Aorta (tissue), 5 donors: ENCODE measurements at regions not wholly inside any gene's neighbourhood (a gene's known extent, or its start where the extent isn't known, plus 50 kb on each side); places are given as distances from the start of the nearest gene placed in this dataset.

Source experiments
- ATAC-seq: fragments of 200-7000 bp; cut with Tn5 transposase; one replicate; pipeline ENCODE4 v1.9.1; 2022; ENCODE audit warnings: moderate library complexity; ENCODE audit not compliant: low FRiP score
- DNase-seq, 2 donors: peaks; one replicate each; pipeline ENCODE4 v3.0.0-alpha.2; 2020
- H3K27ac ChIP-seq, 2 donors: one replicate each; pipeline ENCODE4 v1.5.1; 2013; ENCODE audit warnings: low read length in 2 of 2, mild to moderate bottlenecking in 2 of 2, moderate library complexity in 2 of 2, control low read depth in 1 of 2, inconsistent platforms in 1 of 2, low read depth in 1 of 2
- H3K27me3 ChIP-seq, 2 donors: one replicate each; pipeline ENCODE4 v1.6.1; 2013; ENCODE audit warnings: control low read depth in 1 of 2, low read length in 1 of 2, mild to moderate bottlenecking in 1 of 2, moderate library complexity in 1 of 2; ENCODE audit not compliant: insufficient read depth in 2 of 2, control insufficient read depth in 1 of 2
- H3K36me3 ChIP-seq, 2 donors: one replicate each; pipeline ENCODE4 v1.6.1; 2013; ENCODE audit warnings: control low read depth in 1 of 2, low read length in 1 of 2, mild to moderate bottlenecking in 1 of 2; ENCODE audit not compliant: insufficient read depth in 2 of 2, control insufficient read depth in 1 of 2
- H3K4me1 ChIP-seq, 2 donors: one replicate each; pipeline ENCODE4 v1.6.1; 2013; ENCODE audit warnings: low read length in 2 of 2, control low read depth in 1 of 2, mild to moderate bottlenecking in 1 of 2, moderate library complexity in 1 of 2; ENCODE audit not compliant: insufficient read depth in 2 of 2, control insufficient read depth in 1 of 2
- H3K4me3 ChIP-seq, 2 donors: one replicate each; pipeline ENCODE4 v1.5.1; 2013; ENCODE audit warnings: low read length in 2 of 2, control low read depth in 1 of 2, mild to moderate bottlenecking in 1 of 2
- H3K9me3 ChIP-seq: one replicate; pipeline ENCODE4 v1.6.1; 2013; ENCODE audit warnings: mild to moderate bottlenecking, low read length; ENCODE audit not compliant: control insufficient read depth
- WGBS, 2 donors: extraction: QIAGEN DNeasy Blood & Tissue Kit; methylation state at CpG; one replicate each; pipeline ENCODE4 v1.1.7; 2013; 5-methylcytosine and 5-hydroxymethylcytosine counted together
- intact Hi-C, 2 donors: fragments of 100-400 bp; cut with DNase I; formaldehyde crosslinking; loops; one replicate each; pipeline versions ENCODE4 v1.14.2 to v1.15.0; 2022
- donor health status: healthy with polysubstance abuse.
- donor health status: Bipolar disorder and iron deficiency.
- donor health status: DM: no; HTN: no; CAD: no.
- donor health status: DM: no; HTN: no; CAD: no.
- donor health status: DM: yes; HTN: yes; CAD: no.

DNA sequence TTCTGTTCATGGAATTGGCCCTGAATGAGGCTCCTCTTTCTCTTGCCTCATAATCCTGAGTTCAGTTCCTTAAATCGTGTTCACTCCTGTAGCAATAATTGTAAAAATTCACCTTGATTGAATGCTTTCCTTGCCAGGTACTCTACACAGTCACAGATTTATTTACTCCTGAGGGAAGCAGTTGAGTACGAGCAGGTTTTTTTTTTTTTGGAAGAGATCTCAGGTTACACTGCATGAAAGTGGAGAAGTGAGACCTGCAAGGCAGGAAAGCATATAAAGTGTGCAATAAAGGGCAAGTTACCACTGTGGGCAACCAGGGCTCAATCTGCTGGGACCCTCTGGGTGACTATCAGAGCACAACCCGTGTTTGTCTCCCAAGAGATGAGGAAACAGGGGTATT, 93.0 kb upstream of the DOK5 start:
- Histone ChIP-seq H3K9me3 (no peaks in the 10 kb centered on the region), H3K36me3 (no peaks in the 10 kb centered on the region), H3K4me3 (no peak overlapping the region), H3K27ac (no peak overlapping the region), H3K4me1 (no peaks in the 10 kb centered on the region), H3K27me3 (peaks cover 0 to 1% of the 10 kb centered on the region in 2 donors)
- intact Hi-C loops, result no loop called here
- WGBS, 2 donors, result 82 to 89% methylated on average over 3 of the region's 3 CpGs
- ATAC-seq (no peak), DNase-seq (no peak)

DNA sequence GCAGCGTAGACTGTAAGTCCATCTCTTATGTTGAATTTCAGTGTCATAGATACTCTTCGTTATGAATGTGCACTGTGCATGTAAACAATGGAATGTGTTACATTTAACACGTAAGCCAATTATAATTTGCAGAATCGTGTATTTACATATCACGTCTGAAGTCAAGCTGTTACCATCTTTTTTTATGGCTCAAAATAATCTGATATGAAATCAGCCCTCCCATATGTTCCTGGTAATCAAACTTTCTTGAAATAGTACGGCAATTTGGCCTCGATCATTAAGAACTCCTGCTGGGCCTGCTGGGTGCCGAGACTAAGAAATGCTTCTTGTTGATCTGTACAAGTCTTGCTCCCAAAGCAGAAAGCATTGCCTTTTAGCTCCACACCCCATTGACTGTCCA, 89.6 kb upstream of the DOK5 start:
- H3K4me1 ChIP-seq, result peaks cover 0 to 6% of the 10 kb centered on the region in 2 donors
- H3K4me3 ChIP-seq, result no peak overlapping the region
- no peaks in the 10 kb centered on the region for H3K27me3 ChIP-seq
- ATAC-seq, result no peak
- H3K9me3 ChIP-seq, result no peaks in the 10 kb centered on the region
- 92 to 93% methylated on average over 8 of the region's 8 CpGs for WGBS, 2 donors
- no peak overlapping the region for H3K27ac ChIP-seq
- DNase-seq, result no peak
- intact Hi-C loops, result no loop called here
- no peaks in the 10 kb centered on the region for H3K36me3 ChIP-seq

DNA sequence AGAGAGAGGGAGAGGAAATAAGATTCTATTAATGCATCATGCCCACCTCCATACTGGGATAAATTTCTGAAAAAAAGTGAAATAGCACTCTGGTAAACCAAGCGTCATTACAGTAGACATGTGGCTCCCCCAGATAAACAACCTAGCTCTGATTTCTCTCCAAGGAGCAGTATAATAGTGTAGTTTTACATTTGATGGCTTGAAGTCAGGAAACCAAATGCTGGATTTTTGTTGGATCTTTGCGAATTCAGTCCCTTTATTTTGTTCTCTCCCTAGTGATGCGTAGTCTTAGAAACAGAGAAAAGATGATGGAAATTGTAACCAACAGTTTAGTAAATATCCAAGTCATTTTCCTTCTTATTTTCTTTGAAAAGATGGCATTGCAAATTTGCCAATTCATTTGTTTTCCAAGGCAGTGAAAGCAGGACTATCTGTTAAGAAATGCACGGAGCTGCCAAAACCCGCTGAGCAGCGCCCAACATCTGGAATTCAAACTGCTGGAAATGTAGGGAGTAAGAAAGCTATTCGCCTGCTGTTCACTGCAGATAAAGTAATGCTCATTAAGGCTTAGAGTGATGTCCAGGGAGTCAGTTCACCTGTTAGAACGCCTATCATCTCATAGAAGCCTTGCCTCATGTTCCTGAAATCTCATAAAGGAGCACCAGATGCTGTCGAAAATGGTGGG, 85.7 kb upstream of the DOK5 start:
- Histone ChIP-seq H3K9me3 (no peaks in the 10 kb centered on the region), H3K27me3 (no peaks in the 10 kb centered on the region), H3K4me3 (no peak overlapping the region), H3K4me1 (peaks cover 0 to 6% of the 10 kb centered on the region in 2 donors), H3K27ac (no peak overlapping the region), H3K36me3 (no peaks in the 10 kb centered on the region)
- intact Hi-C loops, result no loop called here
- DNase-seq (peak in 1 of 2 donors; percentile 45), ATAC-seq (no peak)
- 13 to 21% methylated on average over 9 of the region's 9 CpGs for WGBS, 2 donors

DNA sequence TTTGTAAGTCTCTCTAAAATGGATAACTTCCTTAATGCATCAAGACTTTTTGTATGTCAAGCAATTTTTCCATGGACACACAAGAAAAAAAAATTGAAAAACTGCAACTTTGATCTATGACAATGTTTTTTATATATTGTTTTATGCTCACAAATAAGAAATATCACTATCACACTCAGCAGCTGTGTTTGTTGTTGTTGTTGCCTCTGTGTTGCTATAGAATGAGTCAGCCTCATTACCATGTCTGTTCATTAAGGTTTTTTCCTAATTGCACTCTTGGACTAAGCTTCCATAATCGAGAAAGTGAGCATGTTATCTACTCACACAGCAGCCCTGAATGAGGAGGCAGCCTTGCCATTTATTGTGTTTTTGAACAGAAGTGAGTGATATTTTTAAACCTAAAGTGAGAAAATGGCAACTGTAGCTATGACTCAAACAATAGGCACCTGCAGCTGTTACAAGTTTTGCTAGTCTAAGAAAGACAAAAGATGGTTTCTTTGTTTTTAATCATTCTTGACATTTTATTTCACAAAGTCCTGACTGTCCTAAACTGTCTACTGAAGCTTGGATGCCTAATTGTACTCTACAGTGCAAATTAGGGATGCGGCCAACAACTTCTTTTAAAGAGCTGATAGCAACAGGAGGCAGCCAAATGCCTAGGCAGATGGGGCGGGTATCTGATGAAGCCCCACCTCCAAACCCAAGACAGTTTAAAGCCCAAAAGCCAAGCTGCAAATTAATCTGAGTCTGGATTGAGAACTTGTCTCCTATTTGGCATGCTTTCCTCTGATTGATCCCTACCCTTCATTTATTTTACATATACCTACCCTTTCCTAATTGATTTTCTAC, 77.9 kb upstream of the DOK5 start:
- WGBS, 2 donors, result 73 to 78% methylated on average over 3 of the region's 3 CpGs
- no peaks in the 10 kb centered on the region for H3K27me3 ChIP-seq
- no peak for DNase-seq
- intact Hi-C loops, result no loop called here
- no peak overlapping the region for H3K27ac ChIP-seq
- H3K4me1 ChIP-seq, result no peaks in the 10 kb centered on the region
- no peaks in the 10 kb centered on the region for H3K9me3 ChIP-seq
- H3K4me3 ChIP-seq, result no peak overlapping the region
- H3K36me3 ChIP-seq, result no peaks in the 10 kb centered on the region
- ATAC-seq, result no peak

DNA sequence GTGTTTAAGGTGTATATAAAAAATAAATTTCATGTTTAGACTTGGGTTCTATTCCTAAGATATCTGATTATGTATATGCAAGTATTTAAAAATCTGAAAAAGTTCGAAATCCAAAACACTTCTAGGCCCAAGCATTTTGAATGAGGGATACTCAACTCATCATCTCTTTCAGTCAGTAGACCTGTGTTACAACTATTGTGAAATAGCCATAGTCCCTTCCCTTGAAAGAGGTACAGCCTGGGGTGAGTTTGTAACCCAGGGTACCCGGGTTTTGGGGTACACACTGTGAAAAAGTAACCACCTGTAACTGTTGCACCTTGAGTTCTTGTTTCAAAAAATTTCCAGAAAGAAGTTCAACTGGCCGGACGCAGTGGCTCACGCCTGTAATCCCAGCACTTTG, 76.6 kb upstream of the DOK5 start:
- H3K36me3 ChIP-seq, result no peaks in the 10 kb centered on the region
- no peaks in the 10 kb centered on the region for H3K4me1 ChIP-seq
- H3K27ac ChIP-seq, result no peak overlapping the region
- intact Hi-C loops, result no loop called here
- no peaks in the 10 kb centered on the region for H3K27me3 ChIP-seq
- DNase-seq, result no peak
- no peak for ATAC-seq
- 91 to 93% methylated on average over 5 of the region's 5 CpGs for WGBS, 2 donors
- no peaks in the 10 kb centered on the region for H3K9me3 ChIP-seq
- H3K4me3 ChIP-seq, result no peak overlapping the region

DNA sequence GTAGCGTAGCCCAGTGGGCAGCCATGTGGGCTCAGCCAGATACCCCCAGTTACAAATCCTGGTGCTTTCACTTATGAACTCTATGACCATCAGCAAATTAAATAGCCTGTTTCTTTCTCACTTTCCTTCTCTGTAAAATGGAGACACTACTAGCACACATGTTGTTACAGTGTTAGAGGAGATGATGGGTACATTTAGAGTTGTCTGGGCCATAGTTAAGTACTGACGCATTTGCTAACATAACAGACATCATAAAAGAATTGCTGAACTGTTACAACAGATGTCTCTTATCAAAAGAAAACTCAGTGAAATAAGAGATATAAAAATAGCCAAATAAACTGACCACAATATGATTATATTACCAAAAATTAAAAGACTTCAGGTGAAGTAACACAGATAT, 69.9 kb upstream of the DOK5 start:
- H3K27ac ChIP-seq, result no peak overlapping the region
- H3K9me3 ChIP-seq, result no peaks in the 10 kb centered on the region
- H3K4me1 ChIP-seq, result no peaks in the 10 kb centered on the region
- H3K36me3 ChIP-seq, result no peaks in the 10 kb centered on the region
- DNase-seq (no peak), ATAC-seq (no peak)
- WGBS, 2 donors, result 91 to 95% methylated on average over 2 of the region's 2 CpGs
- H3K4me3 ChIP-seq, result no peak overlapping the region
- intact Hi-C loops, result no loop called here
- no peaks in the 10 kb centered on the region for H3K27me3 ChIP-seq

DNA sequence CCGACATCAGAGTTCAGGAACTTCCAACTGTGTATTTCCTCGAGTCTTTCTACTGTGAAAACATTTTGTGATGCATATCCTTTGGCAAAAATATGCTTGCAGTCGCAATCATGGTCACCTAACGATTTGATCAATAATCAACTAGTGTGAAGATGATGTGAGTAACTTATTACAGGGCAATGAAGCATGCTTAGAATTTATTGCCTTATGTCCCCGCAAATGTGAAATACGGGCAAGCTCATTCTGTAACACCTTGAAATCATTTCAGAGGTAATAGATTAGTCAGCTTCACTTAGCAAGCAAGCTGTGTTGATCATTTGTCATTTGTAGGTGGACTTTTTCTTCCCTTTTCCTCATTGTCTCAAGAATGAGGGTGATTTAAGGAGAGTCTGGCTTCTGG, 67.9 kb upstream of the DOK5 start:
- no peaks in the 10 kb centered on the region for H3K9me3 ChIP-seq
- H3K36me3 ChIP-seq, result no peaks in the 10 kb centered on the region
- WGBS, 2 donors, result 84 to 92% methylated on average over 6 of the region's 6 CpGs
- intact Hi-C loops, result no loop called here
- H3K27ac ChIP-seq, result no peak overlapping the region
- no peaks in the 10 kb centered on the region for H3K27me3 ChIP-seq
- ATAC-seq, result no peak
- H3K4me1 ChIP-seq, result no peaks in the 10 kb centered on the region
- H3K4me3 ChIP-seq, result no peak overlapping the region
- DNase-seq, result no peak

DNA sequence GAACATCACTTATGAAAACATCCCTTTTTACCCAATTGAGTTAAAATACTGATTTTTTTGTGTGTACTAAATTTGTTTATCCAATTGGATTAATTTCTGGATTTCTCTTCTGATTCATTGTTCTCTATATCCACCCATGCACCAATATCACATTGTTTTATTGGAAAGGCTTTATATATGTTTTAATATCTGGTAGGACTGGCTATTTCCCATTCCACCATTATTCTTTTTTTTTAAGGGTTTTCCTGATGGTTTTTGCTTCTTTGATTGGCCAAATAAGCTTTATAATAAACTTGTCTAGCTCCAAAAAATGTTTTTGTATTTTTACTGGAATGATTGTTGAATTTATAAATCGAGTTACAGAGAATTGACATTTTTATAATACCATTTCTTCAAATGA, 59.4 kb upstream of the DOK5 start:
- intact Hi-C loops, result no loop called here
- no peak overlapping the region for H3K4me3 ChIP-seq
- H3K27me3 ChIP-seq, result no peaks in the 10 kb centered on the region

DNA sequence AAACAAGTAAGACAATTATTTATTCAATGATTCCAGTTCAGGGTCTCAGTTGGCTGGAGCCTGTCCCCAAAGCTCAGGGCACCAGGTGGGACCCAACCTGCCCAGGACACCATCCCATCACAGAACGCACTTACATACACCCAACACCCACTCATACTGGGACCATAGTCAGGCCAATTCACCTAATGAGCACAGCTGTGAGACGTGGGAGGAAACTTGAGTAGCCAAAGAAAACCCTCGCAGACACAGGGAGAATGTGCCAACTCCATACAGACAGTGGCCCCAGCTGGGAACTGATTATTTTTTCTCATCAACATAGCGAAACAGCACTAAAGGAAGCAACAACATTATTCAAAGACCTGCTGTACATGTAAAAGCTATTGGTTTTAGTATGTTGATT, 58.6 kb upstream of the DOK5 start:
- no peaks in the 10 kb centered on the region for H3K27me3 ChIP-seq
- H3K36me3 ChIP-seq, result no peaks in the 10 kb centered on the region
- no peaks in the 10 kb centered on the region for H3K4me1 ChIP-seq
- H3K27ac ChIP-seq, result no peak overlapping the region
- no peaks in the 10 kb centered on the region for H3K9me3 ChIP-seq
- intact Hi-C loops, result no loop called here
- DNase-seq (no peak), ATAC-seq (no peak)
- no peak overlapping the region for H3K4me3 ChIP-seq
- WGBS, 2 donors, result 41 to 51% methylated on average over 4 of the region's 4 CpGs

More for the DNA sequence above, 59.4 kb upstream of the DOK5 start:
- Histone ChIP-seq H3K9me3 (no peaks in the 10 kb centered on the region), H3K27ac (no peak overlapping the region), H3K36me3 (no peaks in the 10 kb centered on the region), H3K4me1 (no peaks in the 10 kb centered on the region)
- DNase-seq, result no peak
- WGBS, 2 donors, result 84 to 96% methylated on average over 1 of the region's 1 CpG
- no peak for ATAC-seq
